GM23338 (cell line): ENCODE measurements at regions not wholly inside any gene's neighbourhood (a gene's known extent, or its start where the extent isn't known, plus 50 kb on each side); places are given as distances from the start of the nearest gene placed in this dataset.

Source experiments
- ATAC-seq: fragments of 200-7000 bp; cut with Tn5 transposase; 3 replicates; pipeline ENCODE4 v1.9.1; 2020
- DNase-seq: peaks from one replicate; pipeline ENCODE4 v3.0.0-alpha.2; 2015; ENCODE audit warnings: low spot score
- H2AFZ ChIP-seq: fragments of 200-600 bp; sonication (generic); 2 replicates; pipeline ENCODE4 v1.8.0; 2016; ENCODE audit warnings: antibody characterized with exemption, mild to moderate bottlenecking, moderate library complexity
- H3F3A ChIP-seq: fragments of 200-600 bp; sonication (generic); replicated peaks from 2 replicates; pipeline ENCODE4 v1.8.0; 2017; ENCODE audit warnings: antibody characterized with exemption, mixed run types, low read depth
- H3K27ac ChIP-seq: fragments of 200-600 bp; sonication (generic); 2 replicates; pipeline ENCODE4 v1.6.1; 2016; ENCODE audit warnings: low read depth
- H3K27me3 ChIP-seq: fragments of 200-600 bp; sonication (generic); 2 replicates; pipeline ENCODE4 v1.8.0; 2016; ENCODE audit warnings: mild to moderate bottlenecking, mixed run types, moderate library complexity; ENCODE audit not compliant: insufficient read depth
- H3K36me3 ChIP-seq: fragments of 200-600 bp; sonication (generic); 2 replicates; pipeline ENCODE4 v1.8.0; 2016; ENCODE audit warnings: mild to moderate bottlenecking; ENCODE audit not compliant: insufficient read depth
- H3K4me1 ChIP-seq: fragments of 200-600 bp; sonication (generic); 2 replicates; pipeline ENCODE4 v1.8.0; 2016; ENCODE audit warnings: mild to moderate bottlenecking, moderate library complexity; ENCODE audit not compliant: insufficient read depth
- H3K4me2 ChIP-seq: fragments of 200-600 bp; sonication (generic); 2 replicates; pipeline ENCODE4 v1.7.1; 2017; ENCODE audit warnings: mixed run types
- H3K4me3 ChIP-seq: fragments of 200-600 bp; sonication (generic); 2 replicates; pipeline ENCODE4 v1.6.1; 2016; ENCODE audit warnings: mixed run types
- H3K79me2 ChIP-seq: fragments of 200-600 bp; sonication (generic); replicated peaks from 2 replicates; pipeline ENCODE4 v1.8.0; 2017; ENCODE audit warnings: mild to moderate bottlenecking; ENCODE audit not compliant: insufficient read depth
- H3K9me2 ChIP-seq: fragments of 200-600 bp; sonication (generic); 2 replicates; pipeline ENCODE4 v1.8.0; 2017; ENCODE audit not compliant: insufficient read depth
- H4K20me1 ChIP-seq: fragments of 200-600 bp; sonication (generic); replicated peaks from 2 replicates; pipeline ENCODE4 v1.8.0; 2017; ENCODE audit warnings: mild to moderate bottlenecking; ENCODE audit not compliant: insufficient read depth
- H3K27ac Mint-ChIP-seq: 2 replicates; pipeline ENCODE4 v1.8.0; 2020; ENCODE audit warnings: inconsistent platforms, mild to moderate bottlenecking, moderate library complexity, mixed read lengths
- H3K27me3 Mint-ChIP-seq: 3 replicates; pipeline ENCODE4 v1.8.0; 2022; ENCODE audit warnings: low read depth, mild to moderate bottlenecking, moderate library complexity, mixed read lengths, inconsistent platforms; ENCODE audit not compliant: insufficient read depth, poor library complexity
- H3K36me3 Mint-ChIP-seq: 3 replicates; pipeline ENCODE4 v1.8.0; 2021; ENCODE audit warnings: low read depth, mild to moderate bottlenecking, inconsistent platforms, moderate library complexity, mixed read lengths
- H3K4me1 Mint-ChIP-seq: 3 replicates; pipeline ENCODE4 v1.8.0; 2020; ENCODE audit warnings: mild to moderate bottlenecking, inconsistent platforms, mixed read lengths
- H3K4me3 Mint-ChIP-seq: 3 replicates; pipeline ENCODE4 v1.8.0; 2021; ENCODE audit warnings: moderate library complexity, mild to moderate bottlenecking, inconsistent platforms, mixed read lengths
- H3K9me3 Mint-ChIP-seq: 3 replicates; pipeline ENCODE4 v1.8.0; 2020; ENCODE audit warnings: moderate library complexity, mild to moderate bottlenecking, inconsistent platforms, mixed read lengths
- EZH2 ChIP-seq: fragments of 200-600 bp; sonication (generic); IDR thresholded peaks from one replicate; pipeline ENCODE4 v1.8.0; 2017; ENCODE audit warnings: antibody characterized with exemption, mild to moderate bottlenecking, low read depth; ENCODE audit not compliant: unreplicated experiment
- EZH2phosphoT487 ChIP-seq: fragments of 200-600 bp; sonication (generic); IDR thresholded peaks from one replicate; pipeline ENCODE4 v1.8.1; 2018; ENCODE audit warnings: antibody characterized with exemption; ENCODE audit not compliant: unreplicated experiment
- NANOG ChIP-seq: IDR thresholded peaks from 2 replicates; pipeline ENCODE4 v1.6.1; 2016; ENCODE audit warnings: antibody characterized with exemption, borderline replicate concordance
- TF ChIP-seq, protein P1 (sequence below): fragments of 250-450 bp; sonication (Bioruptor Pico); IDR thresholded peaks from 2 replicates; pipeline ENCODE4 v1.5.0; 2020; ENCODE audit warnings: mild to moderate bottlenecking, moderate library complexity
- TF ChIP-seq, protein P2 (sequence below): IDR thresholded peaks from 2 replicates; pipeline ENCODE4 v1.6.1; 2016; ENCODE audit warnings: antibody characterized with exemption

DNA sequence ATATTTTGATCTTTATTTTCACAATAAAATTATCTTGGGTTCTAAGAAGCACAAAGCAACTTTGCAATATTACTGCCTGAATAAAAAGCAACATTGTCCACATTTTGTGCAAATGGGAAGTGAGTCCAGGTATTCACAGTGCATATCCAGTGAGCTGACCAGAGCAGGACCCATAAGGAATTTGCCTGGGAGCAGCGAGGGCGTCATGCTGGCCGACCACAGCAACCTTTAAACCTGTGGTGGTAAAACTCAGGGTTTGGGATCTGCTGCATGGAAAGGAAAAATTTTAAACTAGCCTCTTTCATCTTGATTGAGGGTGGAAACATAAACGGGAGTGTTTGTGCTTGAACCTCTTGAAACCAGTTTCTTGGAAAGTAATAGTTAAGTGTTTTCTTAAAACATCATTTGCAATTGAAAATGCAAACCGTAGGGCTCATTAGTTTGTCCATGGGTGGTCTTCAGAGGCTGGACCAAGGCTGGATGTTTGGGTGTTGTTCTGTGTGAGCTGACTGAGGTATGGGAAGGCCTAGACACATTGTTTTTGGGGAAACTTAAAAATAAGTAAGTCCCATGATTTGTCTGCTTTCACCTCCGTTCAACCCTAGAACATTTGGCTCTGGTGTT is 85.0 kb upstream of the ANKH start:
- Histone ChIP-seq H3K4me3 (peak overlapping the region; percentile 23; the same call in 1 of the 2 replicates), H3K27ac (no peak overlapping the region; the same call in 1 of the 2 replicates), H4K20me1 (no peaks in the 10 kb centered on the region), H3K9me2 (0 out of 2 replicates have a peak, but pooled peaks cover 5% of the 10 kb centered on the region), H3K27me3 (no peaks in the 10 kb centered on the region), H3K4me2 (peak overlapping the region; percentile 46), H3K36me3 (no peaks in the 10 kb centered on the region), H2AFZ (no peak overlapping the region), H3K4me1 (peaks cover 19% of the 10 kb centered on the region), H3K79me2 (no peaks in the 10 kb centered on the region), H3F3A (no peaks in the 10 kb centered on the region)
- peaks cover 6% of the 10 kb centered on the region for H3K27me3 Mint-ChIP-seq
- ATAC-seq = peak; percentile 77
- H3K9me3 Mint-ChIP-seq = no peaks in the 10 kb centered on the region
- no peaks in the 10 kb centered on the region for H3K36me3 Mint-ChIP-seq
- H3K27ac Mint-ChIP-seq = no peak overlapping the region; the same call in 1 of the 2 replicates
- peak; percentile 20 for DNase-seq
- 0 out of 2 replicates have a peak, but pooled peaks have one; percentile 53 for TF ChIP-seq NANOG
- TF ChIP-seq EZH2phosphoT487 = no peak
- TF ChIP-seq, protein P1, sequence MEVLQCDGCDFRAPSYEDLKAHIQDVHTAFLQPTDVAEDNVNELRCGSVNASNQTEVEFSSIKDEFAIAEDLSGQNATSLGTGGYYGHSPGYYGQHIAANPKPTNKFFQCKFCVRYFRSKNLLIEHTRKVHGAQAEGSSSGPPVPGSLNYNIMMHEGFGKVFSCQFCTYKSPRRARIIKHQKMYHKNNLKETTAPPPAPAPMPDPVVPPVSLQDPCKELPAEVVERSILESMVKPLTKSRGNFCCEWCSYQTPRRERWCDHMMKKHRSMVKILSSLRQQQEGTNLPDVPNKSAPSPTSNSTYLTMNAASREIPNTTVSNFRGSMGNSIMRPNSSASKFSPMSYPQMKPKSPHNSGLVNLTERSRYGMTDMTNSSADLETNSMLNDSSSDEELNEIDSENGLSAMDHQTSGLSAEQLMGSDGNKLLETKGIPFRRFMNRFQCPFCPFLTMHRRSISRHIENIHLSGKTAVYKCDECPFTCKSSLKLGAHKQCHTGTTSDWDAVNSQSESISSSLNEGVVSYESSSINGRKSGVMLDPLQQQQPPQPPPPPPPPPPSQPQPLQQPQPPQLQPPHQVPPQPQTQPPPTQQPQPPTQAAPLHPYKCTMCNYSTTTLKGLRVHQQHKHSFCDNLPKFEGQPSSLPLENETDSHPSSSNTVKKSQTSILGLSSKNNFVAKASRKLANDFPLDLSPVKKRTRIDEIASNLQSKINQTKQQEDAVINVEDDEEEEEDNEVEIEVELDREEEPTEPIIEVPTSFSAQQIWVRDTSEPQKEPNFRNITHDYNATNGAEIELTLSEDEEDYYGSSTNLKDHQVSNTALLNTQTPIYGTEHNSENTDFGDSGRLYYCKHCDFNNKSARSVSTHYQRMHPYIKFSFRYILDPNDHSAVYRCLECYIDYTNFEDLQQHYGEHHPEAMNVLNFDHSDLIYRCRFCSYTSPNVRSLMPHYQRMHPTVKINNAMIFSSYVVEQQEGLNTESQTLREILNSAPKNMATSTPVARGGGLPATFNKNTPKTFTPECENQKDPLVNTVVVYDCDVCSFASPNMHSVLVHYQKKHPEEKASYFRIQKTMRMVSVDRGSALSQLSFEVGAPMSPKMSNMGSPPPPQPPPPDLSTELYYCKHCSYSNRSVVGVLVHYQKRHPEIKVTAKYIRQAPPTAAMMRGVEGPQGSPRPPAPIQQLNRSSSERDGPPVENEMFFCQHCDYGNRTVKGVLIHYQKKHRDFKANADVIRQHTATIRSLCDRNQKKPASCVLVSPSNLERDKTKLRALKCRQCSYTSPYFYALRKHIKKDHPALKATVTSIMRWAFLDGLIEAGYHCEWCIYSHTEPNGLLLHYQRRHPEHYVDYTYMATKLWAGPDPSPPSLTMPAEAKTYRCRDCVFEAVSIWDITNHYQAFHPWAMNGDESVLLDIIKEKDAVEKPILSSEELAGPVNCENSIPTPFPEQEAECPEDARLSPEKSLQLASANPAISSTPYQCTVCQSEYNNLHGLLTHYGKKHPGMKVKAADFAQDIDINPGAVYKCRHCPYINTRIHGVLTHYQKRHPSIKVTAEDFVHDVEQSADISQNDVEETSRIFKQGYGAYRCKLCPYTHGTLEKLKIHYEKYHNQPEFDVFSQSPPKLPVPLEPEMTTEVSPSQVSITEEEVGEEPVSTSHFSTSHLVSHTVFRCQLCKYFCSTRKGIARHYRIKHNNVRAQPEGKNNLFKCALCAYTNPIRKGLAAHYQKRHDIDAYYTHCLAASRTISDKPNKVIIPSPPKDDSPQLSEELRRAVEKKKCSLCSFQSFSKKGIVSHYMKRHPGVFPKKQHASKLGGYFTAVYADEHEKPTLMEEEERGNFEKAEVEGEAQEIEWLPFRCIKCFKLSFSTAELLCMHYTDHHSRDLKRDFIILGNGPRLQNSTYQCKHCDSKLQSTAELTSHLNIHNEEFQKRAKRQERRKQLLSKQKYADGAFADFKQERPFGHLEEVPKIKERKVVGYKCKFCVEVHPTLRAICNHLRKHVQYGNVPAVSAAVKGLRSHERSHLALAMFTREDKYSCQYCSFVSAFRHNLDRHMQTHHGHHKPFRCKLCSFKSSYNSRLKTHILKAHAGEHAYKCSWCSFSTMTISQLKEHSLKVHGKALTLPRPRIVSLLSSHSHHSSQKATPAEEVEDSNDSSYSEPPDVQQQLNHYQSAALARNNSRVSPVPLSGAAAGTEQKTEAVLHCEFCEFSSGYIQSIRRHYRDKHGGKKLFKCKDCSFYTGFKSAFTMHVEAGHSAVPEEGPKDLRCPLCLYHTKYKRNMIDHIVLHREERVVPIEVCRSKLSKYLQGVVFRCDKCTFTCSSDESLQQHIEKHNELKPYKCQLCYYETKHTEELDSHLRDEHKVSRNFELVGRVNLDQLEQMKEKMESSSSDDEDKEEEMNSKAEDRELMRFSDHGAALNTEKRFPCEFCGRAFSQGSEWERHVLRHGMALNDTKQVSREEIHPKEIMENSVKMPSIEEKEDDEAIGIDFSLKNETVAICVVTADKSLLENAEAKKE (CRISPR knock-in tag) = 0 out of 2 replicates have a peak, but pooled peaks have one; percentile 38
- peaks cover 16% of the 10 kb centered on the region for H3K4me1 Mint-ChIP-seq
- 0 out of 3 replicates have a peak overlapping the region, but pooled peaks have one; percentile 6 for H3K4me3 Mint-ChIP-seq

DNA sequence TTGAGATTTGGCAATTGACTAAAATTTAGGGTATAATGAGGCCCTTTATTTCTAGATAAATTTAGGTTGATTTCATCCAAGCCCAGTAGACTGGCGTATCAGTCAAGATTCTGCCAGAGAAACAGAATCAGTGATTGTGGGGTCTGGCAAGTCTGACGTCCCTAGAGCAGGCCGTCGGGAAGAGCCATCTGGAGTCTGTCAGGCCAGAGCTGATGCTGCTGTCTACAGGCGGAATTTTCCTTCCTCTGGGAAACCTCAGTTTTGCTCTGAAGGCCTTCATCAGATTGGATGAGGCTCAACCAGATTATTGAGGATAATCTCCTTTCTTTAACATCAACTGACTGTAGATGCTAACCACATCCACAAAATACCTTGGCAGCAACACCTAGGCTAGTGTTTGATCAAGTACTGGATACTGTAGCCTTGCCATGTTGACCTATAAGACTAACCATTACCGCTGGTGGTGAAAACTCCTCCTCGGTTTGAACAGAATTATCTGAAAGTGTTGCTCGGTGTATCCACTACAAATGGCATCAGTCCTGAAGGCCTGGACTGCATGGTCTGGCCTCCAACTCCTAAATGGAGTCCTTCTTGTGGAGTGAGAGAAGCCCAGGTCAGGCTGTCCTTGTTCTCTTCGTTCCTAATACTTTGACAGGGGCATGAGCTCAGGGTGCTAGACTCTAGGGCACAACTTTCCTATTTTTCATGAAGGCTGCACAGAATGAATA is 83.2 kb upstream of the ANKH start:
- Mint-ChIP-seq H3K27ac (no peak overlapping the region), H3K9me3 (no peaks in the 10 kb centered on the region), H3K4me3 (no peak overlapping the region), H3K36me3 (no peaks in the 10 kb centered on the region), H3K4me1 (peaks cover 16% of the 10 kb centered on the region), H3K27me3 (peaks cover 6% of the 10 kb centered on the region)
- Histone ChIP-seq H3K4me1 (peaks cover 19% of the 10 kb centered on the region), H4K20me1 (no peaks in the 10 kb centered on the region), H3K9me2 (no peaks in the 10 kb centered on the region), H3K36me3 (no peaks in the 10 kb centered on the region), H3K4me3 (no peak overlapping the region), H3F3A (no peaks in the 10 kb centered on the region), H2AFZ (0 out of 2 replicates have a peak overlapping the region, but pooled peaks have one; percentile 28), H3K27ac (no peak overlapping the region), H3K27me3 (no peaks in the 10 kb centered on the region), H3K79me2 (no peaks in the 10 kb centered on the region), H3K4me2 (no peak overlapping the region)
- TF ChIP-seq, protein P2, sequence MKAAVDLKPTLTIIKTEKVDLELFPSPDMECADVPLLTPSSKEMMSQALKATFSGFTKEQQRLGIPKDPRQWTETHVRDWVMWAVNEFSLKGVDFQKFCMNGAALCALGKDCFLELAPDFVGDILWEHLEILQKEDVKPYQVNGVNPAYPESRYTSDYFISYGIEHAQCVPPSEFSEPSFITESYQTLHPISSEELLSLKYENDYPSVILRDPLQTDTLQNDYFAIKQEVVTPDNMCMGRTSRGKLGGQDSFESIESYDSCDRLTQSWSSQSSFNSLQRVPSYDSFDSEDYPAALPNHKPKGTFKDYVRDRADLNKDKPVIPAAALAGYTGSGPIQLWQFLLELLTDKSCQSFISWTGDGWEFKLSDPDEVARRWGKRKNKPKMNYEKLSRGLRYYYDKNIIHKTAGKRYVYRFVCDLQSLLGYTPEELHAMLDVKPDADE = no peak
- TF ChIP-seq EZH2phosphoT487 (no peak), EZH2 (no peak)
- DNase-seq = no peak
- ATAC-seq = no peak
